HepG2 (cell line): ENCODE measurements at regions not wholly inside any gene's neighbourhood (a gene's known extent, or its start where the extent isn't known, plus 50 kb on each side); places are given as distances from the start of the nearest gene placed in this dataset.

ENCODE experiments used
- CBFB ChIP-seq: sonication (generic); formaldehyde crosslinking; IDR thresholded peaks from 2 replicates; pipeline ENCODE4 v1.4.0; 2020; ENCODE audit warnings: missing genetic modification reagents
- CERS6 ChIP-seq: sonication (generic); formaldehyde crosslinking; IDR thresholded peaks from 2 replicates; pipeline ENCODE4 v1.5.0; 2020; ENCODE audit warnings: missing genetic modification reagents
- EED ChIP-seq: sonication (generic); formaldehyde crosslinking; IDR thresholded peaks from 2 replicates; pipeline ENCODE4 v1.5.0; 2020; ENCODE audit warnings: mild to moderate bottlenecking, missing genetic modification reagents
- GATAD1 ChIP-seq: IDR thresholded peaks from 2 replicates; pipeline ENCODE4 v1.6.1; 2016; ENCODE audit warnings: missing genetic modification reagents, missing compliant biosample characterization
- HDAC6 ChIP-seq: fragments of 200-600 bp; sonication (generic); IDR thresholded peaks from 2 replicates; pipeline ENCODE4 v1.7.0; 2017; ENCODE audit warnings: mild to moderate bottlenecking, antibody characterized with exemption, low read length, low read depth
- HNRNPLL ChIP-seq: fragments of 200-400 bp; formaldehyde crosslinking; IDR thresholded peaks from 2 replicates; pipeline ENCODE4 v1.6.1; 2017; ENCODE audit warnings: mild to moderate bottlenecking, low read depth, low read length; ENCODE audit not compliant: poor library complexity, severe bottlenecking
- HOXA5 ChIP-seq: sonication (generic); formaldehyde crosslinking; IDR thresholded peaks from 2 replicates; pipeline ENCODE4 v1.4.0; 2020; ENCODE audit warnings: missing genetic modification reagents
- HOXD1 ChIP-seq: sonication (generic); formaldehyde crosslinking; IDR thresholded peaks from 2 replicates; pipeline ENCODE4 v1.5.0; 2020; ENCODE audit warnings: missing genetic modification reagents
- MAF1 ChIP-seq: sonication (generic); formaldehyde crosslinking; IDR thresholded peaks from 2 replicates; pipeline ENCODE4 v1.5.0; 2020; ENCODE audit warnings: missing genetic modification reagents, borderline replicate concordance
- MBD4 ChIP-seq: IDR thresholded peaks from 2 replicates; pipeline ENCODE4 v1.6.1; 2012; ENCODE audit warnings: low read length, inconsistent platforms, borderline replicate concordance
- PPARG ChIP-seq: conservative IDR thresholded peaks from 2 replicates; pipeline ENCODE4 v1.6.1; 2016; ENCODE audit warnings: missing biosample characterization, missing genetic modification reagents
- REL ChIP-seq: sonication (generic); formaldehyde crosslinking; conservative IDR thresholded peaks from 2 replicates; pipeline ENCODE4 v1.8.0; 2022; ENCODE audit warnings: mild to moderate bottlenecking, missing genetic modification reagents, moderate library complexity
- TOPORS ChIP-seq: sonication (generic); formaldehyde crosslinking; IDR thresholded peaks from 2 replicates; pipeline ENCODE4 v1.8.0; 2023; ENCODE audit warnings: mild to moderate bottlenecking, missing genetic modification reagents
- YY1 ChIP-seq: IDR thresholded peaks from 2 replicates; pipeline ENCODE4 v1.6.1; 2011; ENCODE audit warnings: low read length, low read depth, moderate library complexity, mild to moderate bottlenecking; ENCODE audit not compliant: insufficient read depth, insufficient replicate concordance
- ZNF253 ChIP-seq: sonication (generic); formaldehyde crosslinking; IDR thresholded peaks from 2 replicates; pipeline ENCODE4 v1.8.0; 2022; ENCODE audit warnings: mild to moderate bottlenecking, missing genetic modification reagents, borderline replicate concordance
- ZNF292 ChIP-seq: sonication (generic); formaldehyde crosslinking; IDR thresholded peaks from 2 replicates; pipeline ENCODE4 v1.8.1; 2022; ENCODE audit warnings: mild to moderate bottlenecking, low read depth, missing genetic modification reagents, borderline replicate concordance
- ZNF331 ChIP-seq: sonication (generic); formaldehyde crosslinking; IDR thresholded peaks from 2 replicates; pipeline ENCODE4 v1.4.0; 2020; ENCODE audit warnings: missing genetic modification reagents
- ZNF33A ChIP-seq: sonication (generic); formaldehyde crosslinking; IDR thresholded peaks from 2 replicates; pipeline ENCODE4 v1.5.1; 2020; ENCODE audit warnings: missing genetic modification reagents, mild to moderate bottlenecking, moderate library complexity, borderline replicate concordance
- ZNF350 ChIP-seq: sonication (generic); formaldehyde crosslinking; IDR thresholded peaks from 2 replicates; pipeline ENCODE4 v1.4.0; 2020; ENCODE audit warnings: mild to moderate bottlenecking, low read depth, missing genetic modification reagents, borderline replicate concordance
- ZNF598 ChIP-seq: sonication (generic); formaldehyde crosslinking; IDR thresholded peaks from 2 replicates; pipeline ENCODE4 v1.5.1; 2020; ENCODE audit warnings: mild to moderate bottlenecking, missing genetic modification reagents, borderline replicate concordance
- ZNF607 ChIP-seq: sonication (generic); formaldehyde crosslinking; IDR thresholded peaks from 2 replicates; pipeline ENCODE4 v1.5.1; 2020; ENCODE audit warnings: missing genetic modification reagents, mild to moderate bottlenecking, borderline replicate concordance
- TF ChIP-seq, protein P1 (sequence below): sonication (generic); formaldehyde crosslinking; IDR thresholded peaks from 2 replicates; pipeline ENCODE4 v1.4.0; 2020; ENCODE audit warnings: mild to moderate bottlenecking, missing genetic modification reagents
- TF ChIP-seq, protein P2 (sequence below): IDR thresholded peaks from 2 replicates; pipeline ENCODE4 v1.6.1; 2018; ENCODE audit warnings: missing genetic modification reagents
- TF ChIP-seq, protein P3 (sequence below): sonication (generic); formaldehyde crosslinking; IDR thresholded peaks from 2 replicates; pipeline ENCODE4 v1.5.0; 2020; ENCODE audit warnings: missing genetic modification reagents
- TF ChIP-seq, protein P4 (sequence below): IDR thresholded peaks from 2 replicates; pipeline ENCODE4 v1.6.1; 2016; ENCODE audit warnings: low read depth

DNA sequence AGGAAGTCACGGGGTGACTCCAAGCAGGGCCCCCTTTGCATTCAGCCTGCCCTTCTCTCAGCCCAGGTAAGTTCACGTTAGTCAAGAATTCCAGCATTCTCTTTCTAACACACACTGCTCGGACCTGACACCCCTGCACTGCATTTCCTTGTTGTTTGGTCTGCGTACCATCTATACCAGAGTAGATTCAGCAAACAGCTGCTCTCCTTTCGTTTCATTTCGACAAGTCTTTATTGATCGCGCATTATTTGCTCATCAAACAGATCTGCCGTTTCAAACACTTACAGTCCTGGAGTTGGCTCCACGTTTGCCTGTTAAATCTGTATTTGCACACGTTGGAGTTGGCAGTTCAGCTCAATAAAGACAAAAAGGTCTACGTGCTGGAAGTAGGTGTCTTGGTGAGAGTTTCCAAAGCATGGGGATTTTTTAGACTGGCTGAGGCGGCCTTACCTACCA, 495.1 kb downstream of the RPS24 start (continued):
- TF ChIP-seq REL (CRISPR knock-in tag) (0 out of 2 replicates have a peak, but pooled peaks have one; percentile 8), HOXD1 (CRISPR knock-in tag) (peak; percentile 80; the same call in 1 of the 2 replicates), ZNF598 (no peak), ZNF350 (peak; percentile 65; the same call in 1 of the 2 replicates), GATAD1 (CRISPR knock-in tag) (peak; percentile 24; the same call in 1 of the 2 replicates), ZNF331 (CRISPR knock-in tag) (peak; percentile 95), MBD4 (peak; percentile 90), PPARG (CRISPR knock-in tag) (peak; percentile 73), EED (CRISPR knock-in tag) (no peak), CBFB (no peak), HDAC6 (no peak), MAF1 (CRISPR knock-in tag) (no peak), CERS6 (CRISPR knock-in tag) (no peak), HNRNPLL (peak; percentile 70), YY1 (no peak), ZNF292 (peak; percentile 100), TOPORS (CRISPR knock-in tag) (peak; percentile 51; the same call in 1 of the 2 replicates), HOXA5 (CRISPR knock-in tag) (peak; percentile 59; the same call in 1 of the 2 replicates), ZNF607 (CRISPR knock-in tag) (peak; percentile 63; the same call in 1 of the 2 replicates), ZNF253 (CRISPR knock-in tag) (no peak), ZNF33A (CRISPR knock-in tag) (no peak)
- TF ChIP-seq, protein P1, sequence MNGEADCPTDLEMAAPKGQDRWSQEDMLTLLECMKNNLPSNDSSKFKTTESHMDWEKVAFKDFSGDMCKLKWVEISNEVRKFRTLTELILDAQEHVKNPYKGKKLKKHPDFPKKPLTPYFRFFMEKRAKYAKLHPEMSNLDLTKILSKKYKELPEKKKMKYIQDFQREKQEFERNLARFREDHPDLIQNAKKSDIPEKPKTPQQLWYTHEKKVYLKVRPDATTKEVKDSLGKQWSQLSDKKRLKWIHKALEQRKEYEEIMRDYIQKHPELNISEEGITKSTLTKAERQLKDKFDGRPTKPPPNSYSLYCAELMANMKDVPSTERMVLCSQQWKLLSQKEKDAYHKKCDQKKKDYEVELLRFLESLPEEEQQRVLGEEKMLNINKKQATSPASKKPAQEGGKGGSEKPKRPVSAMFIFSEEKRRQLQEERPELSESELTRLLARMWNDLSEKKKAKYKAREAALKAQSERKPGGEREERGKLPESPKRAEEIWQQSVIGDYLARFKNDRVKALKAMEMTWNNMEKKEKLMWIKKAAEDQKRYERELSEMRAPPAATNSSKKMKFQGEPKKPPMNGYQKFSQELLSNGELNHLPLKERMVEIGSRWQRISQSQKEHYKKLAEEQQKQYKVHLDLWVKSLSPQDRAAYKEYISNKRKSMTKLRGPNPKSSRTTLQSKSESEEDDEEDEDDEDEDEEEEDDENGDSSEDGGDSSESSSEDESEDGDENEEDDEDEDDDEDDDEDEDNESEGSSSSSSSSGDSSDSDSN (CRISPR knock-in tag), result no peak
- TF ChIP-seq, protein P2, sequence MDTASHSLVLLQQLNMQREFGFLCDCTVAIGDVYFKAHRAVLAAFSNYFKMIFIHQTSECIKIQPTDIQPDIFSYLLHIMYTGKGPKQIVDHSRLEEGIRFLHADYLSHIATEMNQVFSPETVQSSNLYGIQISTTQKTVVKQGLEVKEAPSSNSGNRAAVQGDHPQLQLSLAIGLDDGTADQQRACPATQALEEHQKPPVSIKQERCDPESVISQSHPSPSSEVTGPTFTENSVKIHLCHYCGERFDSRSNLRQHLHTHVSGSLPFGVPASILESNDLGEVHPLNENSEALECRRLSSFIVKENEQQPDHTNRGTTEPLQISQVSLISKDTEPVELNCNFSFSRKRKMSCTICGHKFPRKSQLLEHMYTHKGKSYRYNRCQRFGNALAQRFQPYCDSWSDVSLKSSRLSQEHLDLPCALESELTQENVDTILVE, result peak; percentile 82
- TF ChIP-seq, protein P3, sequence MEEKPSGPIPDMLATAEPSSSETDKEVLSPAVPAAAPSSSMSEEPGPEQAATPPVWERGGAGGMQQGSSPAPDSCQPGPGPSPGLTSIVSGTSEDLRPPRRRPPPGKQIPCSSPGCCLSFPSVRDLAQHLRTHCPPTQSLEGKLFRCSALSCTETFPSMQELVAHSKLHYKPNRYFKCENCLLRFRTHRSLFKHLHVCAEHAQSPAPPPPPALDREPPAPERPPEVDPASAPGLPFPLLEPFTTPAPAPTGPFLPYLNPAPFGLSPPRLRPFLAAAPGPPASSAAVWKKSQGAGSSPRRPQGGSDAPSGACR, result peak; percentile 40; the same call in 1 of the 2 replicates
- TF ChIP-seq, protein P4, sequence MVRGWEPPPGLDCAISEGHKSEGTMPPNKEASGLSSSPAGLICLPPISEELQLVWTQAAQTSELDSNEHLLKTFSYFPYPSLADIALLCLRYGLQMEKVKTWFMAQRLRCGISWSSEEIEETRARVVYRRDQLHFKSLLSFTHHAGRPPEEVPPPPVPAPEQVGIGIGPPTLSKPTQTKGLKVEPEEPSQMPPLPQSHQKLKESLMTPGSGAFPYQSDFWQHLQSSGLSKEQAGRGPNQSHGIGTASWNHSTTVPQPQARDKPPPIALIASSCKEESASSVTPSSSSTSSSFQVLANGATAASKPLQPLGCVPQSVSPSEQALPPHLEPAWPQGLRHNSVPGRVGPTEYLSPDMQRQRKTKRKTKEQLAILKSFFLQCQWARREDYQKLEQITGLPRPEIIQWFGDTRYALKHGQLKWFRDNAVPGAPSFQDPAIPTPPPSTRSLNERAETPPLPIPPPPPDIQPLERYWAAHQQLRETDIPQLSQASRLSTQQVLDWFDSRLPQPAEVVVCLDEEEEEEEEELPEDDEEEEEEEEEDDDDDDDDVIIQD (CRISPR knock-in tag), result peak; percentile 92
